BJ (cell line): ENCODE measurements at regions not wholly inside any gene's neighbourhood (a gene's known extent, or its start where the extent isn't known, plus 50 kb on each side); places are given as distances from the start of the nearest gene placed in this dataset.

Source experiments
- CTCF ChIA-PET: fragments of 350-600 bp; formaldehyde crosslinking; extraction: SDS; loops from one replicate; lab custom pipeline; 2021; ENCODE audit warnings: antibody characterized with exemption, inconsistent platforms; lab: Yijun Ruan, JAX
- POLR2A ChIA-PET: fragments of 300-600 bp; sonication (Branson Sonifier 250); formaldehyde crosslinking; extraction: SDS; loops from one replicate; lab custom pipeline; 2021; ENCODE audit warnings: antibody characterized with exemption; lab: Charles Lee
- DNase-seq: peaks from one replicate; pipeline ENCODE4 v3.0.0-alpha.2; 2011; ENCODE audit warnings: low read depth
- H3K27me3 ChIP-seq: 2 replicates; pipeline ENCODE4 v1.6.0; 2011; ENCODE audit warnings: low read length; ENCODE audit not compliant: control insufficient read depth, insufficient read depth
- H3K36me3 ChIP-seq: 2 replicates; pipeline ENCODE4 v1.5.1; 2011; ENCODE audit warnings: low read length; ENCODE audit not compliant: control insufficient read depth, insufficient read depth
- H3K4me3 ChIP-seq: 2 replicates; pipeline ENCODE4 v1.5.1; 2011; ENCODE audit warnings: low read depth, mild to moderate bottlenecking, control low read depth, low read length
- TF ChIP-seq, protein P1 (sequence below): IDR thresholded peaks from 2 replicates; pipeline ENCODE4 v1.5.1; 2011; ENCODE audit warnings: low read depth, mild to moderate bottlenecking, control low read depth, inconsistent platforms, low read length, moderate library complexity; ENCODE audit not compliant: insufficient read depth

DNA sequence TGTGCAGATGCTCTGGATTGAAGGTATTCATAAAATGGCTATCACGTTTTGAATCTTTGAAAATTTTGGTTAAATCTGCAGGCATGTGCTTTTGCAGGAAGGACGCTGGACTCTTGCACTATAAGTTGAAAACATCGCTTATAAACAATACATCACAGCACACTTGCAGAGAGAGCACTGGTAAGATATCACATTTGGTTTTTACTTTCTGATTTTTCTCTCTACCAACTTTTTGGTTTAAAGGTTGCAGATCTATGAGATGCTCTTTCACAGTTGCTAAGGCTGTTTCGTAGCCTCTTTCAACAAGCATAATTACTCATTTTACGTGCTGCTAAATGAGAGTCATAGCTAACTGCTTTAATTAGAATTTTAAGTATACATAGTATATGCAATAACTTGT lies 724.4 kb upstream of the ARRDC4 start:
- TF ChIP-seq, protein P1, sequence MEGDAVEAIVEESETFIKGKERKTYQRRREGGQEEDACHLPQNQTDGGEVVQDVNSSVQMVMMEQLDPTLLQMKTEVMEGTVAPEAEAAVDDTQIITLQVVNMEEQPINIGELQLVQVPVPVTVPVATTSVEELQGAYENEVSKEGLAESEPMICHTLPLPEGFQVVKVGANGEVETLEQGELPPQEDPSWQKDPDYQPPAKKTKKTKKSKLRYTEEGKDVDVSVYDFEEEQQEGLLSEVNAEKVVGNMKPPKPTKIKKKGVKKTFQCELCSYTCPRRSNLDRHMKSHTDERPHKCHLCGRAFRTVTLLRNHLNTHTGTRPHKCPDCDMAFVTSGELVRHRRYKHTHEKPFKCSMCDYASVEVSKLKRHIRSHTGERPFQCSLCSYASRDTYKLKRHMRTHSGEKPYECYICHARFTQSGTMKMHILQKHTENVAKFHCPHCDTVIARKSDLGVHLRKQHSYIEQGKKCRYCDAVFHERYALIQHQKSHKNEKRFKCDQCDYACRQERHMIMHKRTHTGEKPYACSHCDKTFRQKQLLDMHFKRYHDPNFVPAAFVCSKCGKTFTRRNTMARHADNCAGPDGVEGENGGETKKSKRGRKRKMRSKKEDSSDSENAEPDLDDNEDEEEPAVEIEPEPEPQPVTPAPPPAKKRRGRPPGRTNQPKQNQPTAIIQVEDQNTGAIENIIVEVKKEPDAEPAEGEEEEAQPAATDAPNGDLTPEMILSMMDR, result no peak
- Histone ChIP-seq H3K36me3 (no peaks in the 10 kb centered on the region), H3K27me3 (no peaks in the 10 kb centered on the region), H3K4me3 (no peak overlapping the region)
- POLR2A ChIA-PET, result no interaction called here
- CTCF ChIA-PET, result interaction anchor here (1.5 to 4.0 kb wide), 2 partner anchors 9 kb away, joined by 5 to 17 read pairs; no protein-coding TSS in a partner anchor
- DNase-seq, result no peak

DNA sequence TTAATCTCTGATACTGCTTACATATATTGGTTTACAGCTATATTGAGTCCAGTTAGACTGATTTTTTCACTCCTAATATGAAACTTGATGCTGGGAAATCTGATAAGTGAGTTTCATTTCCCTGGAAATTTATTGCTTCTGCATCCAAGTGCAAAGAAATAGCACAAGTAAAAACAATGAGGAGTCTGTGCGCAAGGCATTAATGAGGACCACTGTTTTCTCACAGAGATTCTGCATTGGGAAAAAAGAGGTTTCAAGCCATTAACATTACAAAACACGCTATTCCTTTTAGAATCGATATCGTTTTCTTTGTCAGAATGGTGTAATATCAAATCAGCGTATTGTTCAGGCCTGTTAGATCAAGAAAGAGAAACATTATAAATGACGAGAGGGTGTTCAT lies 723.3 kb upstream of the ARRDC4 start:
- Histone ChIP-seq H3K4me3 (no peak overlapping the region), H3K36me3 (no peaks in the 10 kb centered on the region), H3K27me3 (no peaks in the 10 kb centered on the region)
- no peak for DNase-seq
- TF ChIP-seq, protein P1, result no peak
- ChIA-PET CTCF (interaction anchor here (4.0 kb wide), 1 partner anchor 8 kb away, joined by 17 read pairs; no protein-coding TSS in a partner anchor), POLR2A (no interaction called here)

DNA sequence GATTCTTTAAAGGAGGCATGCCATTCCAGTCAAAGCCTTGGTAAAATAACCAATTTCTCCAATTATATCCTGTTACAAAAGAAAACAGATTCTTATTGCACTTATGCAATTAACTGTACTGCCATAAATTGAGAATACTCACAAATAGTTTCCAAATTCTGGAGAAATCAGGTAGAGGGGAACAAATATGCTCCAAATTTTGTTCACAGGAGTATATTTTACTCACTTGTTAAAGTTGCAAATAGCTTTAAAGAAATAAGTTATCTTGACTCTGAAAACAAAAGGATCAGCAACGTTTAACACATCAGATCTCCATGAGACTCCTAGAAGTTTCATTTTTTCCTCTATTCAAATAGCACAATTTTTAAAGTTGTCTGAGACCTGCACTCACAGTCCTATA lies 712.1 kb upstream of the ARRDC4 start:
- CTCF ChIA-PET, result no interaction called here
- TF ChIP-seq, protein P1, result no peak

DNA sequence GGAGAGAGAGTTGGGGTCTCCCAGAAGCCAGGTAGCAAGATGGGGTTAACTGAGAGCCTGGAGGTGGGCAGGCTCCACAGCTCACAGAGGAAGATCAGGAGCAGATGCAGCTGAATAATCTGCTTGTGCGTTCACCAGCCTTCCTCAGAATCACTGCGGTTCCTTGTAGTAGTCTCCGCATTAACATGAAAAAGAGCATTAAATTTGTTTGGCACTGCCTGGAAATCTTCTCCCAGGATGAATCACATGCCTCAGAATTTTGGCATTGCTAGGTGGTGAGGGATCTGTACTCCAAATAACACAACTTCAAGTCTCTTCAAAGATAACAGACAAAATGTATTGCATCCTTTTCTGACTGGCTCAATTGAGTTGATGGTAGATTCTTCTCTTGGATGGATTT lies 700.6 kb upstream of the ARRDC4 start:
- TF ChIP-seq, protein P1, result no peak
- ChIA-PET POLR2A (no interaction called here), CTCF (no interaction called here)
- no peak overlapping the region for H3K4me3 ChIP-seq
- no peaks in the 10 kb centered on the region for H3K36me3 ChIP-seq
- no peak for DNase-seq
- H3K27me3 ChIP-seq, result no peaks in the 10 kb centered on the region

More for the DNA sequence above, 712.1 kb upstream of the ARRDC4 start:
- DNase-seq, result no peak
- Histone ChIP-seq H3K27me3 (no peaks in the 10 kb centered on the region), H3K4me3 (no peak overlapping the region), H3K36me3 (no peaks in the 10 kb centered on the region)
- POLR2A ChIA-PET, result no interaction called here

DNA sequence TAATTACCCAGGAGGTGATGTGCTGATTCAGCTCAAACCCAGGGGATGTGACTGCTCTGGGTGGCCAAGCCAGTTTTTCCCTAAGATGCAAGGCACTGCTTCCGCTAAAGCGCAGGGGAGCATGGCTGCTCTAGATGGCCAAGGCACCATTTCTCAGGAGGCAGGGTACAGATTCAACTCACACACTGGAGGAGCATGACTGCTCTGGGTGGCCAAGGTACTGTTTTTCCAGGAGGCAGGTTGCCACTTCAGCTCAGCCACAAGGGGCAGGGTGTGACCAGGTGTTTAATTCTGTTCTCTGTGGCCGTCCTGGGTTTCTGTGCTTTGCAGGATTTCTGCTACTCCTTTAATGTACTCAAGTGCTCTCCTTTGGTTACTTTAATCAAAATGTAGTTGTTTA lies 659.3 kb upstream of the ARRDC4 start:
- POLR2A ChIA-PET, result no interaction called here
- TF ChIP-seq, protein P1, result no peak
- DNase-seq, result no peak
- CTCF ChIA-PET, result interaction anchor here (1.7 kb wide), 1 partner anchor 12 kb away, joined by 3 read pairs; no protein-coding TSS in a partner anchor
- H3K27me3 ChIP-seq, result no peaks in the 10 kb centered on the region
- H3K36me3 ChIP-seq, result no peaks in the 10 kb centered on the region
- no peak overlapping the region for H3K4me3 ChIP-seq
